ENCODE measurements at regions not wholly inside any gene's neighbourhood (a gene's known extent, or its start where the extent isn't known, plus 50 kb on each side); places are given as distances from the start of the nearest gene placed in this dataset.

GRCh38 chr2:236394571-236394970 lies 130.4 kb upstream of the ASB18 start:
- no peaks in the 10 kb centered on the region for H3K9me3 ChIP-seq (ENCODE audit: control insufficient read depth, insufficient read depth, low read depth, low read length)
- H3K79me2 ChIP-seq (ENCODE audit: control insufficient read depth, insufficient read depth, low read length), result no peaks in the 10 kb centered on the region
- H3K9ac ChIP-seq (ENCODE audit: insufficient read depth, low read length), result no peak overlapping the region
- H4K20me1 ChIP-seq (ENCODE audit: control insufficient read depth, extremely low read depth, insufficient read depth, low read length), result no peaks in the 10 kb centered on the region
- H3K36me3 ChIP-seq (ENCODE audit: control insufficient read depth, insufficient read depth, low read length), result no peaks in the 10 kb centered on the region
- H2AFZ ChIP-seq (ENCODE audit: low read length), result no peak overlapping the region
- no peaks in the 10 kb centered on the region for H3K4me1 ChIP-seq (ENCODE audit: control insufficient read depth, extremely low read depth, insufficient read depth, low read length)
- no peak for TF ChIP-seq EZH2 (IDR thresholded peaks at IDR 0.05; ENCODE audit: low read length, missing control alignments)
- TF ChIP-seq CTCF (conservative IDR thresholded peaks at IDR 0.05 in 1 of 2, IDR thresholded peaks at IDR 0.05 in 1 of 2; ENCODE audit: low read depth in 1 of 2, low read length in 2 of 2), result no peak
- no peaks in the 10 kb centered on the region for H3K27me3 ChIP-seq (ENCODE audit: control insufficient read depth, insufficient read depth, low read length)
- no peak overlapping the region for H3K4me2 ChIP-seq (ENCODE audit: extremely low read depth, insufficient read depth, low read length)
- DNase-seq (ENCODE audit: low read depth in 2 of 2), result no peak
- H3K4me3 ChIP-seq (replicated peaks in 1 of 4; ENCODE audit: control extremely low read depth in 1 of 4, insufficient read depth in 1 of 4, low read depth in 3 of 4, low read length in 4 of 4), result no peak overlapping the region
- no peak overlapping the region for H3K27ac ChIP-seq (ENCODE audit: insufficient read depth, low read length)

GRCh38 chr2:236395067-236395466 lies 130.9 kb upstream of the ASB18 start:
- H3K79me2 ChIP-seq (ENCODE audit: control insufficient read depth, insufficient read depth, low read length), result no peaks in the 10 kb centered on the region
- H3K36me3 ChIP-seq (ENCODE audit: control insufficient read depth, insufficient read depth, low read length), result no peaks in the 10 kb centered on the region
- H3K9ac ChIP-seq (ENCODE audit: insufficient read depth, low read length), result no peak overlapping the region
- no peak overlapping the region for H3K4me3 ChIP-seq (replicated peaks in 1 of 4; ENCODE audit: control extremely low read depth in 1 of 4, insufficient read depth in 1 of 4, low read depth in 3 of 4, low read length in 4 of 4)
- H3K9me3 ChIP-seq (ENCODE audit: control insufficient read depth, insufficient read depth, low read depth, low read length), result no peaks in the 10 kb centered on the region
- no peak overlapping the region for H3K27ac ChIP-seq (ENCODE audit: insufficient read depth, low read length)
- TF ChIP-seq EZH2 (IDR thresholded peaks at IDR 0.05; ENCODE audit: low read length, missing control alignments) (no peak), CTCF (conservative IDR thresholded peaks at IDR 0.05 in 1 of 2, IDR thresholded peaks at IDR 0.05 in 1 of 2; ENCODE audit: low read depth in 1 of 2, low read length in 2 of 2) (no peak)
- no peaks in the 10 kb centered on the region for H4K20me1 ChIP-seq (ENCODE audit: control insufficient read depth, extremely low read depth, insufficient read depth, low read length)
- H2AFZ ChIP-seq (ENCODE audit: low read length), result no peak overlapping the region
- DNase-seq (ENCODE audit: low read depth in 2 of 2), result no peak
- no peaks in the 10 kb centered on the region for H3K4me1 ChIP-seq (ENCODE audit: control insufficient read depth, extremely low read depth, insufficient read depth, low read length)
- no peaks in the 10 kb centered on the region for H3K27me3 ChIP-seq (ENCODE audit: control insufficient read depth, insufficient read depth, low read length)
- H3K4me2 ChIP-seq (ENCODE audit: extremely low read depth, insufficient read depth, low read length), result no peak overlapping the region

- Histone ChIP-seq H3K4me3 (replicated peaks in 1 of 4; ENCODE audit: control extremely low read depth in 1 of 4, insufficient read depth in 1 of 4, low read depth in 3 of 4, low read length in 4 of 4) (no peak overlapping the region), H3K4me1 (ENCODE audit: control insufficient read depth, extremely low read depth, insufficient read depth, low read length) (no peaks in the 10 kb centered on the region)
- TF ChIP-seq EZH2 (IDR thresholded peaks at IDR 0.05; ENCODE audit: low read length, missing control alignments) (no peak), CTCF (conservative IDR thresholded peaks at IDR 0.05 in 1 of 2, IDR thresholded peaks at IDR 0.05 in 1 of 2; ENCODE audit: low read depth in 1 of 2, low read length in 2 of 2) (no peak)
Measured at GRCh38 chr2:236396818-236397350, 132.7 kb upstream of the ASB18 start.

More at GRCh38 chr2:236396818-236397350, 132.7 kb upstream of the ASB18 start:
- Histone ChIP-seq H3K36me3 (ENCODE audit: control insufficient read depth, insufficient read depth, low read length) (no peaks in the 10 kb centered on the region), H3K79me2 (ENCODE audit: control insufficient read depth, insufficient read depth, low read length) (no peaks in the 10 kb centered on the region), H3K27ac (ENCODE audit: insufficient read depth, low read length) (no peak overlapping the region), H3K9me3 (ENCODE audit: control insufficient read depth, insufficient read depth, low read depth, low read length) (no peaks in the 10 kb centered on the region), H3K4me2 (ENCODE audit: extremely low read depth, insufficient read depth, low read length) (no peak overlapping the region), H2AFZ (ENCODE audit: low read length) (no peak overlapping the region), H3K27me3 (ENCODE audit: control insufficient read depth, insufficient read depth, low read length) (no peaks in the 10 kb centered on the region), H4K20me1 (ENCODE audit: control insufficient read depth, extremely low read depth, insufficient read depth, low read length) (no peaks in the 10 kb centered on the region), H3K9ac (ENCODE audit: insufficient read depth, low read length) (no peak overlapping the region)
- no peak for DNase-seq (ENCODE audit: low read depth in 2 of 2)

All from fibroblast of lung (primary cell).